ENCODE measurements at regions not wholly inside any gene's neighbourhood (a gene's known extent, or its start where the extent isn't known, plus 50 kb on each side); places are given as distances from the start of the nearest gene placed in this dataset.

GRCh38 chr17:83180264-83180995 is 101.0 kb downstream of the METRNL start:
- TF ChIP-seq CTCF (IDR thresholded peaks at IDR 0.05) (no peak), POLR2A (IDR thresholded peaks at IDR 0.05) (no peak)
